Kidney (tissue), 13 donors: ENCODE measurements at regions not wholly inside any gene's neighbourhood (a gene's known extent, or its start where the extent isn't known, plus 50 kb on each side); places are given as distances from the start of the nearest gene placed in this dataset.
A peak's percentile ranks its signal among the peaks of the same experiment; 100 is the strongest.

Experiments used
- DNase-seq, 5 donors: peaks; one replicate each; pipeline ENCODE4 v3.0.0-alpha.2; 2013 to 2020
- FAIRE-seq: peaks from 2 replicates; lab custom pipeline; 2012; peaks lifted over from hg19 to GRCh38; lab: Jason Lieb, UNC
- H3K27ac ChIP-seq, 2 donors: one replicate each; pipeline ENCODE4 v1.7.0; 2013; ENCODE audit warnings: low read depth in 2 of 2, low read length in 2 of 2, inconsistent platforms in 1 of 2
- H3K27me3 ChIP-seq: one replicate; pipeline ENCODE4 v1.7.1; 2013; ENCODE audit warnings: low read length, inconsistent platforms; ENCODE audit not compliant: control insufficient read depth, insufficient read depth
- H3K36me3 ChIP-seq, 3 donors: one replicate each; pipeline versions ENCODE4 v1.7.0 to v1.7.1; 2013; ENCODE audit warnings: low read length in 3 of 3, control low read depth in 1 of 3, inconsistent platforms in 1 of 3; ENCODE audit not compliant: insufficient read depth in 3 of 3, control insufficient read depth in 2 of 3
- H3K4me1 ChIP-seq, 3 donors: one replicate each; pipeline versions ENCODE4 v1.7.0 to v1.7.1; 2013; ENCODE audit warnings: low read length in 3 of 3, inconsistent platforms in 1 of 3, low read depth in 1 of 3; ENCODE audit not compliant: control insufficient read depth in 2 of 3, insufficient read depth in 2 of 3
- H3K4me3 ChIP-seq, 3 donors: one replicate each; pipeline versions ENCODE4 v1.7.0 to v1.8.1; 2013; ENCODE audit warnings: low read length in 3 of 3, control low read depth in 1 of 3, inconsistent platforms in 1 of 3
- H3K9ac ChIP-seq, 3 donors: one replicate each; pipeline versions ENCODE4 v1.7.0 to v1.7.1; 2013; ENCODE audit warnings: low read length in 3 of 3, control low read depth in 1 of 3, inconsistent platforms in 1 of 3
- H3K9me3 ChIP-seq, 3 donors: one replicate each; pipeline versions ENCODE4 v1.7.0 to v1.7.1; 2013; ENCODE audit warnings: low read length in 3 of 3, control low read depth in 1 of 3, inconsistent platforms in 1 of 3; ENCODE audit not compliant: control insufficient read depth in 2 of 3, insufficient read depth in 1 of 3
- CTCF ChIP-seq: IDR thresholded peaks from 3 replicates; pipeline ENCODE4 v1.5.1; 2012; ENCODE audit warnings: mild to moderate bottlenecking, moderate library complexity, borderline replicate concordance; ENCODE audit not compliant: insufficient read depth; ENCODE audit errors: extremely low read depth
- intact Hi-C: fragments of 100-400 bp; cut with DNase I; formaldehyde crosslinking; loops from one replicate; pipeline ENCODE4 v1.11.1; 2022
- donor health status: control.
- donor health status: control.
- donor health status: control.
- donor health status: control.
- donor health status: control.
- donor health status: DM: yes; HTN: yes; CAD: no.
- donor health status: Normal renal cell carcinoma (clear cell type).

- H3K4me1 ChIP-seq, result no peaks in the 10 kb centered on the region
- H3K4me3 ChIP-seq, result no peak overlapping the region
- FAIRE-seq, result peak; percentile 13
- no peak overlapping the region for H3K27ac ChIP-seq
- H3K9ac ChIP-seq, result no peak overlapping the region
- no peak for DNase-seq
- intact Hi-C loops, result no loop called here
- no peaks in the 10 kb centered on the region for H3K9me3 ChIP-seq
- TF ChIP-seq CTCF, result no peak
- H3K27me3 ChIP-seq, result no peaks in the 10 kb centered on the region
- H3K36me3 ChIP-seq, result no peaks in the 10 kb centered on the region
These were observed 300.7 kb upstream of the FTMT start for GRCh38 chr5:121550989-121551388.

- TF ChIP-seq CTCF, result no peak
- Histone ChIP-seq H3K27me3 (no peaks in the 10 kb centered on the region), H3K27ac (no peak overlapping the region), H3K4me1 (no peaks in the 10 kb centered on the region), H3K4me3 (no peak overlapping the region), H3K9ac (no peak overlapping the region), H3K36me3 (no peaks in the 10 kb centered on the region), H3K9me3 (no peaks in the 10 kb centered on the region)
- FAIRE-seq (no peak), DNase-seq (no peak)
- intact Hi-C loops, result no loop called here
These were observed 291.9 kb upstream of the FTMT start for GRCh38 chr5:121559832-121560231.

GRCh38 chr5:121572061-121572460, 279.6 kb upstream of the FTMT start:
- H3K9ac ChIP-seq, result no peak overlapping the region
- H3K4me3 ChIP-seq, result no peak overlapping the region
- H3K27ac ChIP-seq, result no peak overlapping the region
- H3K36me3 ChIP-seq, result no peaks in the 10 kb centered on the region
- no peaks in the 10 kb centered on the region for H3K9me3 ChIP-seq
- no peaks in the 10 kb centered on the region for H3K4me1 ChIP-seq
- DNase-seq, result no peak
- no peak for TF ChIP-seq CTCF
- intact Hi-C loops, result no loop called here
- FAIRE-seq, result peak; percentile 21
- H3K27me3 ChIP-seq, result no peaks in the 10 kb centered on the region

DNA sequence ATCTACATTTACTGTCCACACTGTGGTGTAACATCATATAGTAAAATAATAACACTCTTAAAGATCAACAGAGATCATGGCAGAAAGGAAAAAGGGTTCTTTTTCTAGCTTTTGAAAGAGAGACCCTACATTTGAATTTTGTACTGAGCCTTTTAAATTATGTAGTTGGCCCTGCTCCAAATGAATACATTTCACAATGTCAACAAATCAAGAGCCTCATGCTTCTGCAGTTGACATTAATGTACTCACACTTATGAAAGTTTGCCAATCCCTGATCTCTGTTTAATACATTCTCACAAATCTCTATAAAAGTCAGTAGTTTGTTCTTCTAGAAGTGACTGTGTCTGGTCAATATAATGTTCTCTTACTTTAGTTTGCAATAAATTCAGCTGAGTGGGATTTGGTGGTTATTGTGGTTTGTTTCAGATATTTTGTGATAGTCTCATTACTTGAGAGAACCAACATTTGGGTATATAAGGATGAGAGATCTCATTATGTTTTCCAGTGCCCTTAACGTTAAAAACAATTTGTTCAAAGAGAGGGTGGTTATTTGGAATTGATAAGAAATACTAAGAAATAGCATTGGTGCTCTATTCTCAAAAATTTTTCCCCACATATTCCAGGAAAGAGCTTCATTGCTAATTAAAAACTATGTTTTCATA, 277.8 kb upstream of the FTMT start:
- no peak overlapping the region for H3K9ac ChIP-seq
- intact Hi-C loops, result no loop called here
- TF ChIP-seq CTCF, result no peak
- DNase-seq (no peak), FAIRE-seq (no peak)
- H3K4me3 ChIP-seq, result no peak overlapping the region
- H3K4me1 ChIP-seq, result no peaks in the 10 kb centered on the region
- H3K9me3 ChIP-seq, result no peaks in the 10 kb centered on the region
- no peak overlapping the region for H3K27ac ChIP-seq
- no peaks in the 10 kb centered on the region for H3K36me3 ChIP-seq
- H3K27me3 ChIP-seq, result no peaks in the 10 kb centered on the region
